CD4-positive, alpha-beta T cell treated with Interleukin-15 for 4 hours (primary cell): ENCODE measurements at regions not wholly inside any gene's neighbourhood (a gene's known extent, or its start where the extent isn't known, plus 50 kb on each side); places are given as distances from the start of the nearest gene placed in this dataset.
"Not testable (repeated sequence)": the region's sequence is repeated elsewhere in the genome, so short reads cannot be mapped to it uniquely, and the experiment has no call there.

Experiments used
- DNase-seq: peaks from one replicate; pipeline ENCODE4 v3.0.0-alpha.2; 2020; ENCODE audit warnings: low spot score

DNA sequence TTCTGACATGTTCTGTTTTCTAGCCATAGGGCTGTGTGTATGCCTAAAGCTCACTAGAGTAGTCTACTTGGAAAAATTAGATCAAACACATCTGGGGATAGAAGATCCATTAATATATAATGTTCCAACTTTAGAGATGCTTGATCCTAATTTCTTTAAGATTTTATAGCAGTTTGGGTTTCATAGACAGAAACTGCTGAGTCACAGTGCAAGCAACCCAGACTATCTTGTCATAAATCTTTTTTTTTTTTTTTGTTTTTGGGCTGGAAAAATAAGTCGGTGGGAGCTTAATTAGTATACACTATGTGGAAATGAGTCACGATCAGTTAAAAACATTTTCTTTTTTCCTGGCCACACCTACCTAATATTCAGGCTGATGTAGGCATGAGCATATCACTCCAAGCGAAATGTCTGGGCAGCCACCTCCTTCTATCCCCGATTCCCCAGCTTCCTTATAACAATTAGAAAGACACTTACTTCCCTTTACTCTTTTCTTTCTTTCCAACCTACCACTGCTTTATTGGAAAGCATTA, 58.2 kb upstream of the CASK start:
- no peak for DNase-seq

- DNase-seq = not testable (repeated sequence)
These were observed 51.3 kb upstream of the CASK start for GRCh38 chrX:41974677-41975076.

DNA sequence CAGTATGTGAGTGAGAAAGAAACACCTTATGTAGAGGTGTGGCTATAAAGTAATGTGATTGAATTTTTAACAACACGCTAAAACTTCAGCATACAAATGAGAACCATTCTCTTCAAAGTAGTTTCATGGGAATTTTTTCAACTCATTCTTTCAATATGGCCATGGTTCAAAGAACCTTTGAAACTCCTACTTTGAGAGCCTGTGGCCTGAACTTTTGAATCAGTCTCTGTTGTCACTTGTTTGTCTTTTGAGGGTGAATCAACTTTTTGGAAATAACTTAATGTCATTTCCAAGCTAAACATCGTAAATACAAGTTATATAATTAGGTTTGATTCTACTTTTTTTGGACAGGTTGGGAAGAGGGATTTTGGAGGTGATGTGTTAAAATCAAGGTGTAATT, 49.9 kb upstream of the CASK start:
- DNase-seq = no peak
